H7 (cell line): ENCODE measurements at regions not wholly inside any gene's neighbourhood (a gene's known extent, or its start where the extent isn't known, plus 50 kb on each side); places are given as distances from the start of the nearest gene placed in this dataset.

ENCODE experiments used
- DNase-seq: peaks from one replicate; pipeline ENCODE4 v3.0.0; 2012
- H3K27me3 ChIP-seq: 2 replicates; pipeline ENCODE4 v1.6.0; 2011; ENCODE audit warnings: mild to moderate bottlenecking, low read length; ENCODE audit not compliant: control insufficient read depth, insufficient read depth
- H3K36me3 ChIP-seq: replicated peaks from 2 replicates; pipeline ENCODE4 v1.5.1; 2011; ENCODE audit warnings: low read length; ENCODE audit not compliant: control insufficient read depth, insufficient read depth
- H3K4me3 ChIP-seq: 2 replicates; pipeline ENCODE4 v1.5.1; 2011; ENCODE audit warnings: low read depth, mild to moderate bottlenecking, control low read depth, low read length, moderate library complexity; ENCODE audit not compliant: insufficient read depth

- H3K36me3 ChIP-seq, result no peaks in the 10 kb centered on the region
- DNase-seq, result no peak
- no peaks in the 10 kb centered on the region for H3K27me3 ChIP-seq
- no peak overlapping the region for H3K4me3 ChIP-seq
Observed at GRCh38 chr7:85974176-85974575, 669.5 kb upstream of the GRM3 start.

- no peak overlapping the region for H3K4me3 ChIP-seq
- no peak for DNase-seq
- no peaks in the 10 kb centered on the region for H3K36me3 ChIP-seq
- no peaks in the 10 kb centered on the region for H3K27me3 ChIP-seq
Observed at GRCh38 chr7:85972504-85973141, 671.1 kb upstream of the GRM3 start.

GRCh38 chr7:85954961-85955360 is 688.7 kb upstream of the GRM3 start:
- DNase-seq, result no peak
- Histone ChIP-seq H3K4me3 (no peak overlapping the region), H3K27me3 (no peaks in the 10 kb centered on the region), H3K36me3 (no peaks in the 10 kb centered on the region)

- Histone ChIP-seq H3K4me3 (no peak overlapping the region), H3K27me3 (no peaks in the 10 kb centered on the region), H3K36me3 (no peaks in the 10 kb centered on the region)
- DNase-seq, result no peak
Observed at GRCh38 chr7:85950871-85951270, 692.8 kb upstream of the GRM3 start.

GRCh38 chr7:85950418-85950817 is 693.3 kb upstream of the GRM3 start:
- no peak for DNase-seq
- Histone ChIP-seq H3K36me3 (no peaks in the 10 kb centered on the region), H3K4me3 (no peak overlapping the region), H3K27me3 (no peaks in the 10 kb centered on the region)

GRCh38 chr7:85947767-85948166 is 695.9 kb upstream of the GRM3 start:
- no peak for DNase-seq
- Histone ChIP-seq H3K4me3 (no peak overlapping the region), H3K27me3 (no peaks in the 10 kb centered on the region), H3K36me3 (no peaks in the 10 kb centered on the region)

- H3K36me3 ChIP-seq, result no peaks in the 10 kb centered on the region
- no peaks in the 10 kb centered on the region for H3K27me3 ChIP-seq
- no peak for DNase-seq
- no peak overlapping the region for H3K4me3 ChIP-seq
Observed at GRCh38 chr7:85940798-85941197, 702.9 kb upstream of the GRM3 start.

GRCh38 chr7:85931919-85932318 is 711.8 kb upstream of the GRM3 start:
- H3K36me3 ChIP-seq, result no peaks in the 10 kb centered on the region
- no peak overlapping the region for H3K4me3 ChIP-seq
- no peak for DNase-seq
- no peaks in the 10 kb centered on the region for H3K27me3 ChIP-seq

- no peaks in the 10 kb centered on the region for H3K27me3 ChIP-seq
Observed at GRCh38 chr7:85928500-85928899, 715.2 kb upstream of the GRM3 start.

GRCh38 chr7:85927226-85927625 is 716.5 kb upstream of the GRM3 start:
- no peak overlapping the region for H3K4me3 ChIP-seq
- no peaks in the 10 kb centered on the region for H3K27me3 ChIP-seq
- H3K36me3 ChIP-seq, result no peaks in the 10 kb centered on the region
- DNase-seq, result no peak

More at GRCh38 chr7:85928500-85928899, 715.2 kb upstream of the GRM3 start:
- H3K4me3 ChIP-seq, result no peak overlapping the region
- peak; percentile 6 for DNase-seq
- H3K36me3 ChIP-seq, result no peaks in the 10 kb centered on the region

- Histone ChIP-seq H3K36me3 (no peaks in the 10 kb centered on the region), H3K27me3 (no peaks in the 10 kb centered on the region), H3K4me3 (no peak overlapping the region)
- no peak for DNase-seq
Observed at GRCh38 chr7:85924062-85924461, 719.6 kb upstream of the GRM3 start.

GRCh38 chr7:85916016-85916415 is 727.7 kb upstream of the GRM3 start:
- no peaks in the 10 kb centered on the region for H3K36me3 ChIP-seq
- no peak for DNase-seq
- no peaks in the 10 kb centered on the region for H3K27me3 ChIP-seq
- no peak overlapping the region for H3K4me3 ChIP-seq

GRCh38 chr7:85914437-85914836 is 727.6 kb upstream of the SEMA3D start:
- Histone ChIP-seq H3K27me3 (no peaks in the 10 kb centered on the region), H3K4me3 (no peak overlapping the region), H3K36me3 (no peaks in the 10 kb centered on the region)
- no peak for DNase-seq

- Histone ChIP-seq H3K4me3 (no peak overlapping the region), H3K36me3 (no peaks in the 10 kb centered on the region), H3K27me3 (no peaks in the 10 kb centered on the region)
- no peak for DNase-seq
Observed at GRCh38 chr7:85908051-85908450, 721.2 kb upstream of the SEMA3D start.

GRCh38 chr7:85897967-85898366 is 711.1 kb upstream of the SEMA3D start:
- peak; percentile 1 for DNase-seq
- H3K36me3 ChIP-seq, result no peaks in the 10 kb centered on the region
- H3K27me3 ChIP-seq, result no peaks in the 10 kb centered on the region
- H3K4me3 ChIP-seq, result no peak overlapping the region

GRCh38 chr7:85896531-85896930 is 709.7 kb upstream of the SEMA3D start:
- Histone ChIP-seq H3K36me3 (no peaks in the 10 kb centered on the region), H3K27me3 (no peaks in the 10 kb centered on the region), H3K4me3 (no peak overlapping the region)
- DNase-seq, result no peak
